ENCODE measurements at regions not wholly inside any gene's neighbourhood (a gene's known extent, or its start where the extent isn't known, plus 50 kb on each side); places are given as distances from the start of the nearest gene placed in this dataset.

DNA sequence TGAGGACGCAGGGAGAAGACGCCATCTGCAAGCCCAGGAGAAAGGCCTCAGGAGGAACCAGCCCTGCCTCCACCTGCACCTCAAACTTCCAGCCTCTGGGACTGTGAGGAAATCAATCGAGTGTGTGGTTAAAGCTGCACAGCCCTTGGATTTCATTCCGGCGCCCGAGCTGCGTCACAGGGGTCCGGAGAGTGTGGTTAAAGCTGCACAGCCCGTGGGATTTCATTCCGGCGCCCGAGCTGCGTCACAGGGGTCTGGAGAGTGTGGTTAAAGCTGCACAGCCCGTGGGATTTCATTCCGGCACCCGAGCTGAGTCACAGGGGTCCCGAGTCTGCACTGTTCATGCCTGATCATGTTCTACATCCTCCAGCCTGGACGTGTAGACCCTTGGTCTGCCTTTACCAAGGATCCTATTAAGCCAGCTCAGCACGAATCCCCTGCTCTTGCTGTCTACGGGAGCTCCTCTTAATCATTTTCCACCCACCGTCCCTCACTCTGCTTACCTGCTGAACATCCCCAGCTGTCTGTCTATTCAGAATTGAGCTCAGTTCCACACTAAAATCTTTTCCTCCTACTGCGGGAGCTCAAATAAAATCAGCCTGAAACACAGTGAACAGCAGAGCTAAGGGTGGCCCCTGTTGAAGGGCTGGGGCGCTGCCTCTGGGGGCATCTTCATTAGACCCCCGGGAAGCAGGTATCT lies 73.0 kb upstream of the OLFM1 start:
- H3K4me3 ChIP-seq, result no peak overlapping the region
- FAIRE-seq (no peak), ATAC-seq (no peak), DNase-seq (ENCODE audit: low read depth in 1 of 2, low spot score in 1 of 2) (no peak)
- H3K4me1 ChIP-seq, result no peaks in the 10 kb centered on the region
- TF ChIP-seq JUNB (IDR thresholded peaks at IDR 0.05), result no peak
- TF ChIP-seq MAZ (IDR thresholded peaks at IDR 0.05; ENCODE audit: borderline replicate concordance, low read depth, low read length), result no peak
- POLR2A ChIA-PET, result no interaction called here
- H3K4me2 ChIP-seq, result no peak overlapping the region
- CTCF ChIA-PET, result no interaction called here
- 16% methylated on average over 24 of the region's 24 CpGs for WGBS (ENCODE audit: missing lambda C conversion rate)
- H3K9me3 ChIP-seq, result no peaks in the 10 kb centered on the region
- H3K27ac ChIP-seq, result no peak overlapping the region

DNA sequence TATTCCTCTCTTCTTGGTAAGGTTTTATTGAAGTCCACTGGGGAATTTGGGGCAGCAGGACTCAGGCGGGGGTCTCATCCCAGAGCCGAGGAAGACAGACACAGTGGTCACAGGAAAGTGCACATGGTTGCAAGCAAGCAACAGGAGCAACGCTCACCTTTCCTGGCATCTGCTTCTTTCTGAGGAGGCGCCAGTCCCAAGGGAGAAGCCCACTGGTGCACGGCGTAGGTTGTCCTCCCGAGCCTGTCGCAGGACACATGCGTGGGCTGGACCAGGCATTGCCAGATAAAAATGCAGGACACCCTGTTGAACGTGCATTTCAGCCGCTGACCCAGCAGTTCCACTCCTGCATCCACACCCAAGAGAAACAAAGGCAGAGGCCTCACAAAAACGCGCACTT lies 72.4 kb upstream of the OLFM1 start:
- POLR2A ChIA-PET, result no interaction called here
- Histone ChIP-seq H3K27ac (no peak overlapping the region), H3K4me1 (no peaks in the 10 kb centered on the region), H3K4me2 (no peak overlapping the region), H3K9me3 (no peaks in the 10 kb centered on the region), H3K4me3 (no peak overlapping the region)
- CTCF ChIA-PET, result interaction anchor here (0.8 kb wide), 1 partner anchor 10 kb away, joined by 3 read pairs; no protein-coding TSS in a partner anchor
- WGBS (ENCODE audit: missing lambda C conversion rate), result 31% methylated on average over 13 of the region's 13 CpGs
- ATAC-seq (no peak), DNase-seq (ENCODE audit: low read depth in 1 of 2, low spot score in 1 of 2) (no peak), FAIRE-seq (no peak)
- TF ChIP-seq CBX2 (IDR thresholded peaks at IDR 0.05; ENCODE audit: borderline replicate concordance, low read depth) (no peak), SMC3 (IDR thresholded peaks at IDR 0.05) (no peak), JUNB (IDR thresholded peaks at IDR 0.05) (no peak)

DNA sequence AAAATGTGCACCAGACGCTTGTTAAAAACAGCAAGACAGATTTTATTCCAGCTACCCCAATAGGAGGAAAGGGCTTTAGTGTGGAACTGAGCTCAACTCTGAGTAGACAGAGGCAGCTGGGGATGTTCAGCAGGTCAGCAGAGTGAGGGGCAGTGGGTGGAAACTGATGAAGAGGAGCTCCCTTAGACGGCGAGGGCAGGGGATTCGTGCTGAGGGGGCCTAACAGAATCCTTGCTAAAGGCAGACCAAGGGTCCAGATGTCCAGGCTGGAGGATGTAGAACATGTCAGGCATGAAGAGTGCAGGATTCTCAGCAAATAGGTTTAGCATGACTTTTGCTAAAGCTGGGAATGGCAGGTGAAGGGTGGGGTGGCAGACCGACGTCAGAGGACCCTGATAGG lies 71.9 kb upstream of the OLFM1 start:
- no peak overlapping the region for H3K4me2 ChIP-seq
- 6% methylated on average over 6 of the region's 6 CpGs for WGBS (ENCODE audit: missing lambda C conversion rate)
- DNase-seq (ENCODE audit: low read depth in 1 of 2, low spot score in 1 of 2) (no peak), ATAC-seq (no peak), FAIRE-seq (no peak)
- POLR2A ChIA-PET, result no interaction called here
- no peak for TF ChIP-seq RCOR1 (IDR thresholded peaks at IDR 0.05; ENCODE audit: low read depth, low read length)
- TF ChIP-seq FOSB (CRISPR knock-in tag; IDR thresholded peaks at IDR 0.05), result no peak
- no peak for TF ChIP-seq SMC3 (IDR thresholded peaks at IDR 0.05)
- TF ChIP-seq EP300 (IDR thresholded peaks at IDR 0.05), result no peak
- no peak for TF ChIP-seq MYC (IDR thresholded peaks at IDR 0.05; ENCODE audit: borderline replicate concordance, low read length)
- TF ChIP-seq, protein P1, sequence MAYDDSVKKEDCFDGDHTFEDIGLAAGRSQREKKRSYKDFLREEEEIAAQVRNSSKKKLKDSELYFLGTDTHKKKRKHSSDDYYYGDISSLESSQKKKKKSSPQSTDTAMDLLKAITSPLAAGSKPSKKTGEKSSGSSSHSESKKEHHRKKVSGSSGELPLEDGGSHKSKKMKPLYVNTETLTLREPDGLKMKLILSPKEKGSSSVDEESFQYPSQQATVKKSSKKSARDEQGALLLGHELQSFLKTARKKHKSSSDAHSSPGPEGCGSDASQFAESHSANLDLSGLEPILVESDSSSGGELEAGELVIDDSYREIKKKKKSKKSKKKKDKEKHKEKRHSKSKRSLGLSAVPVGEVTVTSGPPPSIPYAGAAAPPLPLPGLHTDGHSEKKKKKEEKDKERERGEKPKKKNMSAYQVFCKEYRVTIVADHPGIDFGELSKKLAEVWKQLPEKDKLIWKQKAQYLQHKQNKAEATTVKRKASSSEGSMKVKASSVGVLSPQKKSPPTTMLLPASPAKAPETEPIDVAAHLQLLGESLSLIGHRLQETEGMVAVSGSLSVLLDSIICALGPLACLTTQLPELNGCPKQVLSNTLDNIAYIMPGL (CRISPR knock-in tag; IDR thresholded peaks at IDR 0.05; ENCODE audit: borderline replicate concordance), result no peak
- TF ChIP-seq ZFP36 (IDR thresholded peaks at IDR 0.05; ENCODE audit: borderline replicate concordance, partially characterized antibody), result no peak
- no peak for TF ChIP-seq ZC3H11A (IDR thresholded peaks at IDR 0.05)
- TF ChIP-seq MAZ (IDR thresholded peaks at IDR 0.05; ENCODE audit: borderline replicate concordance, low read depth, low read length), result no peak
- no peak for TF ChIP-seq POLR2AphosphoS2 (conservative IDR thresholded peaks at IDR 0.05; ENCODE audit: low read length)
- no peak for TF ChIP-seq REST (IDR thresholded peaks at IDR 0.05)
- no peak for TF ChIP-seq POLR2A (IDR thresholded peaks at IDR 0.05; ENCODE audit: low read length)
- CTCF ChIA-PET, result interaction anchor here (0.8 kb wide), 1 partner anchor 10 kb away, joined by 3 read pairs; no protein-coding TSS in a partner anchor
- no peaks in the 10 kb centered on the region for H3K9me3 ChIP-seq
- H3K27ac ChIP-seq, result no peak overlapping the region
- no peaks in the 10 kb centered on the region for H3K4me1 ChIP-seq
- no peak overlapping the region for H3K4me3 ChIP-seq

Measured in A549 (cell line).